HG03442 (cell line): ENCODE measurements at regions not wholly inside any gene's neighbourhood (a gene's known extent, or its start where the extent isn't known, plus 50 kb on each side); places are given as distances from the start of the nearest gene placed in this dataset.

Source experiments
- ATAC-seq: cut with Tn5 transposase; IDR thresholded peaks from one replicate; pipeline ENCODE4 v1.9.1; 2021; ENCODE audit warnings: mild to moderate bottlenecking, moderate library complexity; ENCODE audit not compliant: unreplicated experiment

GRCh38 chr4:117324851-117325491 lies 239.6 kb upstream of the TRAM1L1 start:
- ATAC-seq: no peak

DNA sequence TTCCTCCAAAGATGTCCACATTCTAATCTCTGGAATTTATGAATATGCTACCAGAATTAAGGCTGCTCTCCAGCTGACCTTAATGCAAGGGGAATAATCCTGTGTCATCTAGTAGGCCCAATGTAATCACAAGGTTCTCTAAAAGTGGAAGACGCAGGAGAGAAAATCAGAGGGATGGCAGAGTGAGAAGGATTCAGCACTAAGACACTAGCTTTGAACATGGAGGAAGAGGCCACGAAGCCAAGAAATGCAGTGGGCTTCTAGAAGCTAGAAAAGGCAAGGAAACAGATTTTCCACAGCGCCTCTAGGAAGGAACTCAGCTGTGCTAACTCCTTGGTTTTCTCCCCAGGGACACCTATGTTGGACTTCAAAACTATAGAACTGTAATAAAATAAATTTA lies 240.7 kb upstream of the TRAM1L1 start:
- ATAC-seq: no peak

DNA sequence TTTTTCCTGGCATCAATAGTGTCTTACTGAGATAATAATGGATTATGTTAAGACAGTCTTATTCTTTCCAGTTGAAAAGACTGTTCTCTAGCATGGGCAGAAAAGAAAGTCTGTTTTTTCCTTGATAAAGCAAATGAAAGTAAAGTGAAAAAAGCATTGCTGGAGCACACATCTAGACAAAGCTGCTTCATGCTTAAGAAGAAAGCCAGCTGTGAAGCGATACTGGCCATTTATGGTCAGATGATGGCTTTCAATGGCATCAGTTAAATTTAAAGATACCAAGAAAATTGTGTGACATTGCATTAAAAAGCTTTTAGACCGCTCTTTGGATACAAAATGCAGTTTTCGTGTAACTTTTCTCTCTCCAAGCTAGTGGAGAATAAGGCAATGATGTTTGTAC lies 242.1 kb upstream of the TRAM1L1 start:
- no peak for ATAC-seq

DNA sequence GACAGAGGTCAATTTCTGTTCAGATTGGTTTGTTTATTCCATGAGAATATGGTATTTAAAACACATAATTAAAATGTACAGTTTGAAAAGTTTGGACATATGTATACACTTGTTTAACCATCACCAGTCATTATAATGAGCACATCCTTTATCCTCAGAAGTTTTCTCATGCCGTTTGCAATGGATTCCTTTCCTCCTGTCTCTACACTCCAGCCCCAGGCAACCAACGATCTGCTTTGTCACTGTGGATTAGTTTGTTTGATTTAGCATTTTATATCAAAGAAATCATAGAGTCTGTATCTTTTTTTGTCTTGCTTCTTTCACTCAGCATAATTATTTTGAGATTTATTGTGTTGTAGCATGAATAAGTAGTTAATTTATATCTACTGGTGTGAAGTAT lies 243.0 kb upstream of the TRAM1L1 start:
- no peak for ATAC-seq

DNA sequence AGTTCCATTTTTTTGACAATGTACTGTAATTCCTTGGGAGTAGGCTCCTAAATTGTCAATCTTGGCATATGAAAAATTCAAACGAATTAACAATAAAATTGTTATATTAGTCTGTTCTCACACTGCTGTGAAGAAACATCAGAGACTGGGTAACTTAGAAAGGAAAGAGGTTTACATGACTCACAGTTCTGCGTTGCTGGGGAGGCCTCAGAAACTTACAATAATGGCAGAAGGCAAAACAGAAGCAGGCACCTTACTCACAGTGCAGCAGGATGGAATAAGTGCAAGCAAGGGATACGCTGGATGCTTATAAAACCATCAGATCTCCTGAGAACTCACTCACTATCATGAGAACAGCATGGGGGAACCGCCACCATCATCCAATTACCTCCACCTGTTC lies 246.4 kb upstream of the TRAM1L1 start:
- no peak for ATAC-seq

DNA sequence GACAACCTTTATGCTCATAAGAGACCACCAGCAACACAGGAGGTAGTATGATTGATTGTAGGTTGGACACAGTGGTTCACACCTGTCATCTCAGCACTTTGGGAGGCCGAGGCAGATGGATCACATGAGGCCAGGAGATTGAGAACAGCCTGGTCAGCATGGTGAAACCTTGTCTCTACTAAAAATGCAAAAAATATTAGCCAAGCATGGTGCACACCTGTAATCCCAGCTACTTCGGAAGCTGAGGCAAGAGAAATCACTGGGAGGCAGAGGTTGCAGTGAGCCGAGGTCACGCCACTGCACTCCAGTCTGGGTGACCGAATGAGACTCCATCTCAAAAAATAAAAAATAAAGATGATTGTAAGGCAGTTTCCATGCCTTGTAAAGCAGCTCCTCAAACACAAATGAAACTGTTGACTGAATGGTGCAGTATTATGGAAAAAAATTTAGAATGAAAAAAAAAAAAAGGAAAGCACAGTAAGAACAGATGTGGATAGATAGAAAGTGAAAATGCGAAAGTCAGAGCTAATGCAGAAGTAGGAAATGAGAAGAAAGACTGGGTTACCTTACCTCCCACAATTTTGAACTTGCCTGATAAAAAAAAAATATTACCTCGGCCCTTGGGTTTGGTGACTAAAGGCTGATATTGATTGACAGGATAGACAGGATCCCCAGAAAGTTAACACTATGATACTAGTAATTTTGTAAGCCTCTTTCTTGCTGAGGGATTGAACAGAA lies 249.2 kb upstream of the TRAM1L1 start:
- no peak for ATAC-seq

- ATAC-seq: no peak
These were observed 272.1 kb upstream of the TRAM1L1 start for GRCh38 chr4:117357437-117357836.

DNA sequence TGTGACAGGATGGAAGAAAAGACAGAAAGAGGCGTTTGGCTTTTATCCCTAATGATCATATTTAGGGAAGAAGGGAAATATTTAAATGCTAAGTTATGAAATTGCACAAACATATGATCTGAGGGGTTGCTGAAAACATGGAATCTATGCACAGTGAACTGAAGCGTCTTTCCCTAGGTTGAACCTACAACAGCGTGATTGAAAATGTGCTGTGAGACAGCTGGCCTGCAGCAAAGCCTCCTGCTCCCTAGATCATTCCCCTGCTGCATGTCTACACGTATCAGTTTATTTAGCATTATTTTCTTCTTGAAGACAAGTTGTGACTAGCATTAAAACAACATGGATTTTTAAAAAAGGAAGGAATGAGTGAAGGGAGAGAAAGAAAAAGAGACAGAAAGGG lies 272.5 kb upstream of the TRAM1L1 start:
- ATAC-seq: no peak

DNA sequence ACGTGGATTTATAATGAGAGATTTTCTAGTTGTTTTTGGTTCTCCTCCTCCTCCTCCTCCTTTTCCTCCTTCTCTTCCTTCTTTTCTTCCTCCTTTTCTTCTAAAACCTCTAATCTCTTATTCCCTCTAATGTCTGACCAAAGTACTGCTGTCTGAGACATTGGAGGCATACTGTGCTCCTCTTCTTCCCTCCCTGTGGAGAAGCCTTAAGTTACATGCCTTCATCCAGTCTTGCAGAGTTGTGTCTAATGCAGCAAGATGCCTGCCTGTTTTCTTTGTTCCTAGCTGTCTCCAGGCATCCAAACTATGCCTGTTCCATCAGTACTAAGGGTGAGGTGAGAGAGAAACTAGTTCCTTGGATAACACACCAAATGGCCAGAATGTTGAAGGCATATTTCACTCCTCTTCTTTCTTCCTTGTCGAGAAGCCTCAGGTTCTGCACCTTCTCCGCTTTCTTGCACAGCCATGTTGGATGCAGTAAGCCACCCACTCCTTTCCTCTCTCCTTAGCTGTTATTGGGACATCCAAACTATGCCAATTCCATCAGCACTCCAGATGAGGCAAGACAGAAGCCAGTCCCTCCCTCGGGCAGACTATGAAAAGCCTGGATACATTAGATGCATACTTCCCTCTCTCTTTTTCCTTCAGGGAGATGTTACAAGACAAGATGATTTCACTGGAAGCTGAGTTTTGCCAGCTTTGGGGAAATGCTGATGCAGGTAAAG lies 285.7 kb upstream of the TRAM1L1 start:
- ATAC-seq: no peak

- no peak for ATAC-seq
These were observed 289.7 kb upstream of the TRAM1L1 start for GRCh38 chr4:117375101-117375500.

DNA sequence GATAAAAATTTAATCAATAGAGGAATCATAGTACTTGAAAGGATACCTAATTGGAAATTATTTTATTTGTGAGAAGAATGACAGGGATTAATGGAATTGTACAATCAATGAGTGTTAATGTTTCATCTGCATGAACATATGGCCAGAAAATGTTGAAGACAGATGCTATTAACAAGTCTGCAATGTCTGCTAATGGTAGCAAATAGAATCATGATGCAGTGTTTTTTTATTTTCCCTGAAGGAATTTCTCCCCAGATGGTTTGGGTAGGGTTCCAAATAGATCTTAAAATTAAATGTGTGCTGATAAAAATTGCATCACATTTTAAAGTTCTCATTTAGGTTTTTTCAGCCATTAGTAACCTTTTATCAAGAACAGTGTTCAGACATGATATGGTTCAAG lies 291.3 kb upstream of the TRAM1L1 start:
- no peak for ATAC-seq

DNA sequence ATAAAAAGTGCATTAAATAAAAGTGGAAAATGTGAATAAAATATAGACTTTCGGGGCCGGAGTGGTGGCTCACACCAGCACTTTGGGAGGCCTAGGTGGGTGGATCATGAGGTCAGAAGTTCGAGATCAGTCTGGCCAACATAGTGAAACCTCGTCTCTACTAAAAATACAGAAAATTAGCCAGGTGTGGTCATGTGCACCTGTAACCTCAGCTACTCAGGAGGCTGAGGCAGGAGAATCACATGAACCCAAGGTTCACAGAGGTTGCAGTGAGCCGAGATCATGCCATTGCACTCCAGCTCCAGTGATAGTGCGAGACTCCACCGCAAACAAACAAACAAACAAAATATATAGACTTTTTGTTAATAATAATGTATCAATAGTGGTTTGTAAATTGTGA lies 293.6 kb upstream of the TRAM1L1 start:
- ATAC-seq: no peak

GRCh38 chr4:117383468-117383867 lies 298.1 kb upstream of the TRAM1L1 start:
- ATAC-seq: no peak

- ATAC-seq: no peak
These were observed 300.1 kb upstream of the TRAM1L1 start for GRCh38 chr4:117385526-117385925.

- no peak for ATAC-seq
These were observed 301.7 kb upstream of the TRAM1L1 start for GRCh38 chr4:117387072-117387471.

DNA sequence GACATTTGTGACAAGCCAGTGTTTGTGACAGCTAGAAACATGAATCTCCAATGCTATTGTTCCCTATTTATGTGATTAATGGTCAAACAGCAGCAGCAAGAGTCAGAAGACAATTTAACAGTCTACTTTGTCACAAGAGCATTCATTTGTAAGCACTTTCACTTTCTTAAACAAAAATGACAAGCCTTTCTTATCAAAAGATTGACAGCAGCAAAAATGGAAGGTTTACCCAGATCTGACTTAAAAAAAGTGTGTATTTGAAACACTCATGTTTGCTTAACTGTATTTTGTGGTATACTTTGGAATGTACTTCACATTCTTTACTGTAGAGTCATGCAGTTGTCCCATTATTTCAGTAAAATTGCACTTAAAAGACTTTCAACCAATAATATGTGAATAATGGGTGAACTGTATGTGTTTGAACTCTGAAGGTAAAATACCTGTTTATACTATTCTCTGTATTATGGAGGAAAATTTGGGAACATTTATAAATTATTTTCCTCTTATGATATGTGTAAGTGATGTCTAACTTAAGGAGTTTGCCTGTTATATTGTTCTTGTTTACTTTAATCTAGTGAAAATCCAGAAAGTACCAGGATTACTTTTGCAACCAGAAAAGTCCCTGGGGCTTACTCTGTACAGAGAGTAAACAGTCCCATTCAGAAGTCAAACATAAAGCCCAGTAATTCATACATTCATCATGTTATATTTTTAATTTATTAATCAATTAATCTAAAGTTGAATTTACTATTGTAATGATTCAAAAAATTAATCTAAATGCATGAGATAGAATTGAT lies 314.9 kb upstream of the TRAM1L1 start:
- no peak for ATAC-seq

GRCh38 chr4:117412661-117413060 lies 327.3 kb upstream of the TRAM1L1 start:
- no peak for ATAC-seq

DNA sequence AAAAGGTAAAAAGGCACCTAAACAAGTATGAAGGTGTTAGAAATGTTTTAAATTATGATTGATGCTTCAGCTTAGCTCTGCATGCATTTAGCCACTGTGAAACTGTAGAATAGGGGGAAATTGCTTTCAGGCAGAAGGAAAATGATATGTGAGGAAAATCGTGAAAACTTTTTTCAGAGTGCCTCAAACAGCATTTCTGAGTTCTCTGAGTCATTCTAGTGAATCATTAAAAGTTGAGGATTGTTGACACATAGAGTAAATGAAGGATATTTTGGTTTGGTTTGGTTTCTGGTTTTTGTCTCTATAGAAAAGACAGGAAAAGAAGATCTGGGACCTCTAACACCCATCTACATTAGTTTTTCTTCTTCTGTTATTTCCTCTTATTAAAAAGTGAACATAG lies 332.5 kb upstream of the TRAM1L1 start:
- no peak for ATAC-seq

- ATAC-seq: no peak
These were observed 335.6 kb upstream of the TRAM1L1 start for GRCh38 chr4:117420948-117421347.

DNA sequence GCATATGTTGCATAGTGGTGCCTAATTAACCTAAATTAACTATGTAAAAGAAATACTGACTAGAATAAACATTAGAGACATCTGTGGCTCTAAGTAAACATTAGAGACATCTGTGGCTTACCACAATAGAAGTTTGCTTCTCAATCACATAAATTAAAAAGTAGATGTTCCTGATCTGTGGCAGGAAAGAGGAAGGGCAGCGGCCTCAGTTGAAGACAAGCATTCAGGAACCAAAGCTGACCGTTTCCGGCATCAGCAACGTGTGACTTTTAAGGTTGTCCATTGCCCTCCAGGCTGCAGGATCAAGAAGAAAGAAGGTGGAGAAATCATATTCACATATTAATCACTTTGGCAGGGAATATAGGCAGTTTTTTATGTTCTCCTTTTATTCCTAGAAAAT lies 336.3 kb upstream of the TRAM1L1 start:
- ATAC-seq: no peak

GRCh38 chr4:117422297-117422696 lies 336.9 kb upstream of the TRAM1L1 start:
- ATAC-seq: no peak
